GM19035 (cell line): ENCODE measurements at regions not wholly inside any gene's neighbourhood (a gene's known extent, or its start where the extent isn't known, plus 50 kb on each side); places are given as distances from the start of the nearest gene placed in this dataset.
A peak's percentile ranks its signal among the peaks of the same experiment; 100 is the strongest.
"Not testable (repeated sequence)": the region's sequence is repeated elsewhere in the genome, so short reads cannot be mapped to it uniquely, and the experiment has no call there.

Experiments
- ATAC-seq: cut with Tn5 transposase; IDR thresholded peaks from one replicate; pipeline ENCODE4 v1.9.1; 2021; ENCODE audit not compliant: unreplicated experiment

GRCh38 chr2:47690706-47691325, 92.1 kb upstream of the MSH6 start:
- not testable (repeated sequence) for ATAC-seq

- no peak for ATAC-seq
Observed at GRCh38 chr2:47690132-47690531, 92.8 kb upstream of the MSH6 start.

GRCh38 chr2:47689118-47689517, 93.8 kb upstream of the MSH6 start:
- ATAC-seq = peak; percentile 80

- ATAC-seq = no peak
Observed at GRCh38 chr2:47688561-47688960, 94.4 kb upstream of the MSH6 start.

DNA sequence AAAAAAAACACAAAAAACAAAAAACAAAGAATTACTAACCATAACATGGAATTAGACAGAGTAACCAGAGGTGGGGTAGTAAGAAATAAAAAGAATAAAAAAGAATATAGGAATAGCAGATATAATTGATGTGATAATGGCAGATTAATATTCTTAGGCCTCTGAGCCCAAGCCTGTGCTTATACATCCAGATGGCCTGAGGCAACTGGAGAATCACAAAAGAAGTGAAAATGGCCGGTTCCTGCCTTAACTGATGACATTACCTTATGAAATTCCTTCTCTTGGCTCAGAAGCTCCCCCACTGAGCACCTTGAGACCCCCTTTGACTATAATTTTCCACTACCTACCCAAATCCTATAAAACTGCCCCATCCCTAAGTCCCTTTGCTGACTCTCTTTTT, 95.1 kb upstream of the MSH6 start:
- ATAC-seq = no peak

DNA sequence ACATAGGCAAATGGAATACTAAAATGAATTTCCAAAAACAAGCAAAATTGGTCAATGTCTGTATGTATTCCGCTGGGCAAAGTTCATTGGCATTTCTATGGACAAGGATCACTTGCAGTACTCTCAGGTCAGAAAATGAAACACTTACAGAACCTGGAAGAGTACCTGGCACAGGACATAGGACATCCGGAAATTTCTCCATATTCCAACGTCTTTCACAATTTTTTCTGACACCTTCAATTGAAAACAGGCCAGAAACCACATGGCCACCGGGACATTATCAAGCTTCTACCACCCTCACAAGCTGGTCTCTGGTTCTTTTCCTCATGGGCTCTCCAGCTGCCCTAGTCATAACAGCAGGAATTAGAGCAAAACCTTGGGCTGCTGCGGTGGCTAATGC, 96.9 kb upstream of the MSH6 start:
- no peak for ATAC-seq

DNA sequence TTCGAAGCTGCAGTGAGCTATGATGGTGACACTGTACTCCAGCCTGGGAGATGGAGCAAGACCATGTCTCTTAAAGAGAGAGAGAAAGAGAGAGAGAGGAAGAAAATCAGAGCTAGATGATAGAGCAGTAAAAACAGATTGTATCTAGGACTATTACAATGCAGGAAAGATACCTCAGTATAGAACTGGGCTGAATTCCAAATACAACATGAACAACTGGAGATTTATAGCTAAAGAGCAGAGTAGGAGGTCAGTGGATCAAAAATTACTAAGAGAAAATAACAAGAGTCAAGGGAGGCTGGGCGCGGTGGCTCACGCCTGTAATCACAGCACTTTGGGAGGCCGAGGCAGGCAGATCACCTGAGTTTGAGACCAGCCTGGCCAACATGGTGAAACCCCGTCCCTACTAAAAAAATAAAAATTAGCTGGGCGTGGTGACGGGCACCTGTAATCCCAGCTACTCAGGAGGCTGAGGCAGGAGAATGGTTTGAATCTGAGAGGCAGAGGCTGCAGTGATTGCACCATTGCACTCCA, 100.7 kb upstream of the MSH6 start:
- ATAC-seq = no peak

- no peak for ATAC-seq
Observed at GRCh38 chr2:47676261-47676926, 105.6 kb upstream of the KCNK12 start.

DNA sequence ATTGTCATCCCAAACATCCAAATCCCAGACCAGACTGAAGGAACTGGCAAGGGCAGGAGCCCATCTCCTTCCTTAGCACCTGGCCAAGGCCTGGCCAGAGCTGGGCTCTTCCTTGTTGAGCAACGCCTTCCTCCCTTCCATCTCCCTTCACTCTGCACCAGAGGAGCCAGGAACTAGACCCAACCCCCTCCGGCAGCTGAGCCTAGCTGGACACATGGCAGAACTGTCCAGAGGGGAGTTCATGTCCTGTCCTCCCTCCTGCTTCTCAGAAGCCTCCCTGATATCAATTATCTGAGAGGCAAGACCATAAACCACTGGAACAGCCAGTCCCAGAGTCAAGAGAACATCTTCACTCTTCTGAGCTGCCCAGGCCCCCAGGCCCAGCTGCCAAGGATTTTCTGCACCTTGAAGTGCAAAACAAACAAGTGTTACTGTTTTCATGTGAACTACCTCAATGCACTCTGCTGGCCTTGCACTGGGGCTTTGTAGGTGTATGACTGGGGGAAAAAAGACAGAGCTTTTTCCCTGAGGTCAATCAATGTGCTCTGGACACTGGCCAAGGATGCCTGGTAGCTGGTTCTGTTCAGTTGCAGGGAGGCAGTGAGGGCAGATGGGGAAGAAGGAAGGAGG, 104.5 kb upstream of the KCNK12 start:
- no peak for ATAC-seq

DNA sequence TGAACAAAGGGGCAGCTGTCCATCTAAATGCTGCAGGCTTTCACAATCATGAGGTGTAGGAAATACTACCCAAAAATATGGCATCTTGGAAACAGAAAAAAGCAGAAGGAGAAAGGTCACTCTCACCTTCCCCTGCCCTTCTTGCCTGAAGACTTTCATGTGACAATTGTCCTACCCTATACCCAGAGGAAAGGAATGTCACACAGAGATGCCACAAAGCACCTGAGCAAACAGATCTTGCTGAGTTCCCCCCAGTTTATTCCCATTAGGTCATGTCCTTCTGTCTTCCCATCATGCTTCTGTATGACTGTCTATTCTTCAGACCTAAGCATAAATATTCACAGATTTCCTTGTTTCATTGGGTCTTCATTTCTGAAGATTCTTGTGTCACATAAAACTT, 95.5 kb upstream of the KCNK12 start:
- ATAC-seq = no peak

- no peak for ATAC-seq
Observed at GRCh38 chr2:47664817-47665216, 94.0 kb upstream of the KCNK12 start.

- no peak for ATAC-seq
Observed at GRCh38 chr2:47662552-47662951, 91.8 kb upstream of the KCNK12 start.

DNA sequence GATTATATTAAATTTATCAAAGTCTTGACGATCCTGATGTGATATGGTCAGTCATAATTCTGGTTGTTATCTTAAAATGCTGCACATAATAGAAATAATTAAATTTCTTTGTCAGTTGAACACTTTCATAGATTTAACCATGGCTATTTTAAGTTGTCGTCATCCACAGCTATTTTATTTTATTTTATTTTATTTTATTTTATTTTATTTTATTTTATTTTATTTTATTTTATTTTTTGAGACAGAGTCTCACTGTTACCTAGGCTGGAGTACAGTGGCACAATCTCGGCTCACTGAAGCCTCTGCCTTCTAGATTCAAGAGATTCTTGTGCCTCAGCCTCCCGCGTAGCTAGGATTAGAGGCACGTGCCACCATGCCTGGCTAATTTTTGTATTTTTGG, 90.5 kb upstream of the KCNK12 start:
- no peak for ATAC-seq

- no peak for ATAC-seq
Observed at GRCh38 chr2:47660168-47660567, 89.4 kb upstream of the KCNK12 start.

GRCh38 chr2:47658646-47659320, 88.0 kb upstream of the KCNK12 start:
- ATAC-seq = no peak

DNA sequence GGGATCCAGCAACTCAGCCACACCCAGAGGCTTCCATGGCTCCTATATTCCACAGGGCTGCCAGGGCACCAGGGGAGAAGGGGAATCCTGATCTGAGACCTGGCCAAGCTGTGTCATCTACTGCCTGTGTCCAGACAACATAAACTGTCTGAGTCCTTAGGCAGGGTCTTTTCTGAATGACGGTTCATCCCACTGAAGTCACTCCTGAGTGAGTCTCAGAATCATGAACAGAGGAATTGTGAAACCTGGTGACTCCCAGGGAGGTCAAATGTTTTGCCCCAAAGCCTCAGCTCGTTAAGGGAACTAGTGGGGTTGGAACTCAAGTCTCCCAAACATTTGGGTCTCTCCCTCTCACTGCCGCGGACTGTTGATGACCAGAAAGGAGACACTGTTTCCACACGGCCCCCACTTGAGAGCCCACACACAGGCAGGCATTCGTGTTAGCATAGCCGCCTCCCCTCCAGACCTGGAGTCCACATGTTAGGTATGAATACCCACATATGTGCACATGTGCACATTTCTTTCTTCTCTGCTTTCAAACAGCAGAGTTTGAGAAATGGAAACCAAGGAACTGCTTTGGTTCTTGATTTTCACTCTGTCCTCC, 87.2 kb upstream of the KCNK12 start:
- ATAC-seq = no peak

DNA sequence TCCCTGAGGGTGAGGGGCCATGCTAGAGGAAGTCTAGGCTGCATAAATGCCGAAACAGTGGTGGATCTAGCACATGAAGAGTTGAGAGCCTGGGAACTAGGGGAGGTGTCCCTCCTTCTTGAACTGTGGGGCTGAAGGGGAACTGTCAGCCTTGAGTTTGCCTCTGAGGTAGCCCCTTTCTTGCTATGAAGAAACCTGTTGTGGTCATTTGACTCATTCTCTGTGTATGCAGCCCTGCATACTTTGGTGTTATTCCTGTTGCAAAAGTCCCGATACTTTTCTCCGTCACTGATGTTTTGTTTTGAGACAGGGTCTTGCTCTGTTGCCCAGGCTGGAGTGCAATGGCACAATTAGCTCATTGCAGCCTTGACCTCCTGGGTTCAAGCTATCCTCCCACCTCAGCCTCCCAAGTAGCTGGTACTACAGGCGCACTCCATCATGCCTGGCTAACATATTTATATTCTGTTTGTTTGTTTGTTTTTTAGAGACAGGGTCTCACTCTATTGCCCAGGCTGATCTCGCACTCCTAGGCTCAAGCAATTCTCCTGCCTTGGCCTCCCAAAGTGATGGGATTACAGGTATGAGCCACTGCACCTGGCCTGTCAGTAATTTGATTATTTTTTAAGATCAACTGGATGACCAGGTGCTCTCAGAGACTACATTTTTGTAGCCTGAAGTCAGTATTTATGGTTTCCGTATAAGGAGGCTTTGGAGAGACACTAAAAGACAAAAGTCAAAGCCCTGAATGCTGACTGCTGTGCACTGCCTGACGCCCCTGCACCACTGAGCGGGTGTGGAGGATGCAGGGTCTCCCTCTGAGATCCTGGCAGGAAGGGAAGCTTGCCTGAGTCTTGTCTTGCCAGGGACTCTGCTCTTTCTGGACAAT, 86.2 kb upstream of the KCNK12 start:
- ATAC-seq = no peak

- no peak for ATAC-seq
Observed at GRCh38 chr2:47655563-47655880, 84.7 kb upstream of the KCNK12 start.

GRCh38 chr2:47654790-47655562, 84.2 kb upstream of the KCNK12 start:
- peak; percentile 83 for ATAC-seq
